ENCODE measurements at regions not wholly inside any gene's neighbourhood (a gene's known extent, or its start where the extent isn't known, plus 50 kb on each side); places are given as distances from the start of the nearest gene placed in this dataset.

DNA sequence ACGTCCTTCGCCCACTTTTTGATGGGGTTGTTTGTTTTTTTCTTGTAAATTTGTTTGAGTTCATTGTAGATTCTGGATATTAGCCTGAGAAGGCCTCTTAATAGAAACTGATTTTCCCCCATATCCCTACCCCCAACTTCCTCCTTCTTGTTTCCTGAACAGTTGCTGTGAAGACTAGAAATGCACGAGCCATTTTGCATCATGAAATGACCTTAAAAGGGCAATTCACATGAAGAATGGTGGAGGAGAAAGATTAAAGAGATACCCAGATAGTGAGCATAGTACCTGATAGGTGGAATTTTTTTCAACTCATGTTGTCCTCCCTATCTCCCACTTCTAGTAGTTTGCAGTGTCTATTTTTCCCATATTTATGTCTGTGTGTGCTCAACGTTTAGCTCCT is 55.2 kb upstream of the KCNH8 start:
- H3K4me3 ChIP-seq, result no peak overlapping the region
- no peaks in the 10 kb centered on the region for H3K27me3 ChIP-seq
- TF ChIP-seq, protein P1, sequence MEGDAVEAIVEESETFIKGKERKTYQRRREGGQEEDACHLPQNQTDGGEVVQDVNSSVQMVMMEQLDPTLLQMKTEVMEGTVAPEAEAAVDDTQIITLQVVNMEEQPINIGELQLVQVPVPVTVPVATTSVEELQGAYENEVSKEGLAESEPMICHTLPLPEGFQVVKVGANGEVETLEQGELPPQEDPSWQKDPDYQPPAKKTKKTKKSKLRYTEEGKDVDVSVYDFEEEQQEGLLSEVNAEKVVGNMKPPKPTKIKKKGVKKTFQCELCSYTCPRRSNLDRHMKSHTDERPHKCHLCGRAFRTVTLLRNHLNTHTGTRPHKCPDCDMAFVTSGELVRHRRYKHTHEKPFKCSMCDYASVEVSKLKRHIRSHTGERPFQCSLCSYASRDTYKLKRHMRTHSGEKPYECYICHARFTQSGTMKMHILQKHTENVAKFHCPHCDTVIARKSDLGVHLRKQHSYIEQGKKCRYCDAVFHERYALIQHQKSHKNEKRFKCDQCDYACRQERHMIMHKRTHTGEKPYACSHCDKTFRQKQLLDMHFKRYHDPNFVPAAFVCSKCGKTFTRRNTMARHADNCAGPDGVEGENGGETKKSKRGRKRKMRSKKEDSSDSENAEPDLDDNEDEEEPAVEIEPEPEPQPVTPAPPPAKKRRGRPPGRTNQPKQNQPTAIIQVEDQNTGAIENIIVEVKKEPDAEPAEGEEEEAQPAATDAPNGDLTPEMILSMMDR (IDR thresholded peaks at IDR 0.05; ENCODE audit: low read depth, low read length), result no peak
- DNase-seq (ENCODE audit: low read depth in 1 of 2, low spot score in 1 of 2), result no peak
- H3K27ac ChIP-seq, result no peak overlapping the region
- H3K4me1 ChIP-seq (ENCODE audit: low read depth), result no peaks in the 10 kb centered on the region
- H3K36me3 ChIP-seq, result no peaks in the 10 kb centered on the region
- no peaks in the 10 kb centered on the region for H3K9me3 ChIP-seq (ENCODE audit: low read depth)

DNA sequence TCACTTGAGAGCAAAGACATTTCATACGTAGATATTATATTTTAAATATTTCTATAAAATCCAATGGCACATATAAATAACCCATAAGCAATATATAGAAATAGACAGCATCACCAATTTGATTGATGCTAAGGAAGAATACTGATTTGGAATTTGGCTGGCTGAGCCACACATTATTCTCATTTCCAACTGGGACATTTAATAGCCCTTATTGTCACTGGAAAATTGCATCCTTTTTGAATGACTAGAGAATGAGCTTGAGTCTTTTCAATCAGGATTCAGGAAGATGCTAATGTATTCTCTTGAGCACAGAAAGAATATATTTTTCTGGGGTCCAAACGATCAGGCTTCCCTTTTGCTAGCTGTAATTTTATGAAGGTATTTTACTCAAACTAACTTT is 70.9 kb upstream of the KCNH8 start:
- no peak for DNase-seq (ENCODE audit: low read depth in 1 of 2, low spot score in 1 of 2)
- Histone ChIP-seq H3K27me3 (no peaks in the 10 kb centered on the region), H3K9me3 (ENCODE audit: low read depth) (no peaks in the 10 kb centered on the region), H3K36me3 (no peaks in the 10 kb centered on the region), H3K4me1 (ENCODE audit: low read depth) (no peaks in the 10 kb centered on the region), H3K4me3 (no peak overlapping the region), H3K27ac (no peak overlapping the region)
- TF ChIP-seq, protein P1 (IDR thresholded peaks at IDR 0.05; ENCODE audit: low read depth, low read length), result no peak

DNA sequence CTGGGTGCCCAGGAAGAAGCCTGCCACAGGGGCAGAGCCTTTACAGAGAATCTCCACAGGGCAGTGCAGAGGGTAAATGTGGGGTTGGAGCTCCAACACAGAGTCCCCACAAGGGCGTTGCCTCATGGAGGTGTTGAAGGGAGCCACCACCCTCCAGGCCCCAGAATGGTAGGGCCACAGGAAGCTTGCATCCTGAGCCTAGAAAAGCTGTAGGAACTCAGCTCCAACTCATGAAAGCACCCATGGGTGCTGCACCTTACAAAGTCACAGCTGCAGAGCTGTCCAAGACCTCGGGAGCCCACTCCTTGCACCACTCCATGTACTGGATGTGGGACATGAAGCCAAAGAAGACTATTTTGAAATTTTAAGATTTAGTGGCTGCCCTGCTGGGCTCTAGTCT is 73.3 kb upstream of the KCNH8 start:
- H3K9me3 ChIP-seq (ENCODE audit: low read depth), result no peaks in the 10 kb centered on the region
- no peak overlapping the region for H3K4me3 ChIP-seq
- no peaks in the 10 kb centered on the region for H3K27me3 ChIP-seq
- TF ChIP-seq, protein P1 (IDR thresholded peaks at IDR 0.05; ENCODE audit: low read depth, low read length), result no peak
- H3K4me1 ChIP-seq (ENCODE audit: low read depth), result no peaks in the 10 kb centered on the region
- no peaks in the 10 kb centered on the region for H3K36me3 ChIP-seq
- H3K27ac ChIP-seq, result no peak overlapping the region
- DNase-seq (ENCODE audit: low read depth in 1 of 2, low spot score in 1 of 2), result no peak

DNA sequence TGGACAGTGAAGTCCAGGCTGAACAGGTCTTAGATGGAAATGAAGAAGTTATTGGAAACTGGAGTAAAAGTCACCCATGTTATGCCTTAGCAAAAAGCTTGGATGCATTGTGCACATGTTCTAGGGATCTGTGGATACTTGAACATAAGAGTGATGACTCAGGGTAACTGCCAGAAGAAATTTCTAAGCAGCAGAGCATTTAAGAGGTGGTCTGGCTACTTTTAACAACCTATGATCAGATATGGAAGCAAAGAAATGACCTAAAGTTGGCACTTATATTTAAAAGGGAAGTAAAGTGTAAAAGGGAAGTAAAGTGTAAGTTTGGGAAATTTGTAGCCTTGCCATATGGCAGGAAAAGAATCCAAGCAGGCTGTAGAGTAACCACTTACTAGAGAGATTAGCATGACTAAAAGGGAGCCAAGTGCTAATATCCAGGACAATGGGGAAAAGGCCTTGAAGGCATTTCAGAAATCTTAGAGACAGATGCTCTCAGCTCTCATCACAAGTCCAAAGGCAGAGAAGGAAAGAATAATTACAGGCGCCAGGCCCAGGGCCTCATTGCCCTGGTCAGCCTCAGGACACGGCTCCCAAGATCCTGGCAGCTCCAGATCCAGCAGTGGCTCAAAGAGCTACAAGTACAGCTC is 73.9 kb upstream of the KCNH8 start:
- H3K27ac ChIP-seq, result no peak overlapping the region
- TF ChIP-seq, protein P1 (IDR thresholded peaks at IDR 0.05; ENCODE audit: low read depth, low read length), result no peak
- DNase-seq (ENCODE audit: low read depth in 1 of 2, low spot score in 1 of 2), result no peak
- no peaks in the 10 kb centered on the region for H3K4me1 ChIP-seq (ENCODE audit: low read depth)
- no peaks in the 10 kb centered on the region for H3K36me3 ChIP-seq
- no peaks in the 10 kb centered on the region for H3K27me3 ChIP-seq
- H3K4me3 ChIP-seq, result no peak overlapping the region
- H3K9me3 ChIP-seq (ENCODE audit: low read depth), result no peaks in the 10 kb centered on the region

DNA sequence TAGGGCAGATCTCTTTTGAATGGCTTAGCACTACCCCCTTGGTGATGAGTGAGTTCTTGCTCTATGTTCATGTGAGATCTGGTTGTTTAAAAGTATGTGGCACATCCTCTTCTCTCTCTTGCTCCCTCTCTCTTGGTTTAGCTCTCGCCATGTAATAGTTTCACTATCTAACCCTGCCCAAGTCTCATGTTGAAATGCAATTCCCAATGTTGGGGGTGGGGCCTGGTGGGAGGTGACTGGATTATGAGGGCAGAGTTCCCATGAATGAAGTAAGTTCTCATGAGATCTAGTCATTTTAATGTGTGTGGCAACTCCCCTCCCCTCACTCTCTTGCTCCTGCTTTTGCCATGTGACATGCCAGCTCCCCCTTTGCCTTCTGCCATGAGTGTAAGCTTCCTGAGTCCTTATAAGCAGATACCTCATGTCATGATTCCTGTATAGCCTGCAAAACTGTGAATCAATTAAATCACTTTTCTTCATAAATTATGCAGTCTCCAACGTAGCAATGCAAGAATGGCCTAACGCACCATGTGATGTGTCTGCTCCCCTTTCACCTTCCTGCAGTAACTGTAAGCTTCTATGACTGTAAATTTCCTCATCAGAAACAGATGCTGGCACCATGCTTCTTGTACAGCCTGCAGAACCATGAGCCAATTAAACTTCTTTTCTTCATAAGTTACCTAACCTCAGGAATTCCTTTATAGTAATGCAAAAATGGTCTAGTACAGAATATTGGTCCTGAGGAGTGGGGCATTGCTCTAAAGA is 74.8 kb upstream of the KCNH8 start:
- no peak overlapping the region for H3K4me3 ChIP-seq
- no peaks in the 10 kb centered on the region for H3K36me3 ChIP-seq
- no peaks in the 10 kb centered on the region for H3K9me3 ChIP-seq (ENCODE audit: low read depth)
- H3K27ac ChIP-seq, result no peak overlapping the region
- no peak for DNase-seq (ENCODE audit: low read depth in 1 of 2, low spot score in 1 of 2)
- TF ChIP-seq, protein P1 (IDR thresholded peaks at IDR 0.05; ENCODE audit: low read depth, low read length), result no peak
- no peaks in the 10 kb centered on the region for H3K4me1 ChIP-seq (ENCODE audit: low read depth)
- no peaks in the 10 kb centered on the region for H3K27me3 ChIP-seq

Measured in cardiac muscle cell (in vitro differentiated cells and primary cell).